ENCODE measurements at regions not wholly inside any gene's neighbourhood (a gene's known extent, or its start where the extent isn't known, plus 50 kb on each side); places are given as distances from the start of the nearest gene placed in this dataset.

- no peak overlapping the region for H3K18ac ChIP-seq (ENCODE audit: extremely low read depth, low read length)
- no peak overlapping the region for H3K9ac ChIP-seq (replicated peaks in 1 of 4; ENCODE audit: extremely low read depth in 1 of 4, low read depth in 3 of 4, low read length in 3 of 4)
- H3K27ac ChIP-seq (ENCODE audit: low read depth, low read length), result no peak overlapping the region
- ChIA-PET CTCF (ENCODE audit: partially characterized antibody) (no interaction called here), POLR2A (ENCODE audit: partially characterized antibody) (no interaction called here)
- H2BK20ac ChIP-seq (ENCODE audit: low read length), result no peak overlapping the region
- WGBS, 2 experiments (ENCODE audit: extremely low coverage in 1 of 2, insufficient coverage in 1 of 2, insufficient read length in 1 of 2, insufficient replicate concordance in 2 of 2, low coverage in 1 of 2, low lambda C conversion rate in 2 of 2, missing lambda C conversion rate in 1 of 2), result 91% methylated on average over 4 of the region's 4 CpGs; no CpG with 5 or more reads in 1 of the 2 experiments
- H4K8ac ChIP-seq (ENCODE audit: extremely low read depth, insufficient read depth, low read length), result no peak overlapping the region
- H2BK5ac ChIP-seq (ENCODE audit: low read depth, low read length), result no peak overlapping the region
- DNase-seq (ENCODE audit: low read depth in 1 of 2, low spot score in 2 of 2) (no peak), FAIRE-seq (no peak)
- no peaks in the 10 kb centered on the region for H3K79me2 ChIP-seq (ENCODE audit: control insufficient read depth in 1 of 2, insufficient read depth in 2 of 2, low read length in 2 of 2)
- H2BK12ac ChIP-seq (ENCODE audit: low read depth, low read length), result no peak overlapping the region
- H3K23ac ChIP-seq (ENCODE audit: insufficient read length), result no peak overlapping the region
- H4K91ac ChIP-seq (replicated peaks; ENCODE audit: insufficient read length, low read length), result no peak overlapping the region
- H3K4me2 ChIP-seq (ENCODE audit: insufficient read depth in 1 of 2, low read depth in 2 of 2, low read length in 2 of 2), result no peak overlapping the region
- H3K27me3 ChIP-seq (replicated peaks in 1 of 4; ENCODE audit: control insufficient read depth in 3 of 4, extremely low read depth in 1 of 4, insufficient read depth in 3 of 4, low read length in 3 of 4), result no peaks in the 10 kb centered on the region
- no peak overlapping the region for H4K5ac ChIP-seq (ENCODE audit: insufficient read length, low read depth, low read length)
- H3K4me3 ChIP-seq (ENCODE audit: extremely low read depth in 1 of 4, insufficient read depth in 2 of 4, low read depth in 3 of 4, low read length in 4 of 4), result no peak overlapping the region
- no peaks in the 10 kb centered on the region for H4K20me1 ChIP-seq (replicated peaks in 1 of 2; ENCODE audit: control insufficient read depth in 1 of 2, insufficient read depth in 2 of 2, low read length in 2 of 2)
- H3K4ac ChIP-seq (replicated peaks; ENCODE audit: insufficient read length, low read depth, low read length), result no peak overlapping the region
- no peak overlapping the region for H2BK15ac ChIP-seq (ENCODE audit: low read length)
- no peaks in the 10 kb centered on the region for H3K23me2 ChIP-seq (ENCODE audit: low read depth, low read length)
- no peaks in the 10 kb centered on the region for H3K79me1 ChIP-seq (ENCODE audit: low read depth, low read length)
- H2BK120ac ChIP-seq (replicated peaks; ENCODE audit: low read depth, low read length), result no peak overlapping the region
- no peak overlapping the region for H2AK5ac ChIP-seq (ENCODE audit: low read depth, low read length)
- H3K36me3 ChIP-seq (ENCODE audit: control insufficient read depth in 2 of 4, insufficient read depth in 4 of 4, low read length in 3 of 4), result no peaks in the 10 kb centered on the region
- peaks cover 0 to 4% (median 3%) of the 10 kb centered on the region in 4 experiments; a peak in 3 of 7 replicates for H3K4me1 ChIP-seq (replicated peaks in 1 of 4; ENCODE audit: control insufficient read depth in 3 of 4, insufficient read depth in 4 of 4, low read length in 3 of 4)
- no peak overlapping the region for H2AFZ ChIP-seq (ENCODE audit: low read length)
- H3K9me3 ChIP-seq (ENCODE audit: insufficient read depth in 2 of 2, low read depth in 1 of 2, low read length in 1 of 2), result no peaks in the 10 kb centered on the region
- no peak overlapping the region for H3K56ac ChIP-seq (replicated peaks; ENCODE audit: insufficient read length, low read depth, low read length)
- no peak overlapping the region for H3K14ac ChIP-seq (ENCODE audit: insufficient read length)
- TF ChIP-seq RNF2 (IDR thresholded peaks at IDR 0.05; ENCODE audit: borderline replicate concordance, low read depth, low read length, missing control alignments, poor library complexity, severe bottlenecking) (no peak), SRF (IDR thresholded peaks at IDR 0.05; ENCODE audit: low read depth, low read length) (no peak), BRCA1 (IDR thresholded peaks at IDR 0.05; ENCODE audit: low read depth, low read length) (no peak), TCF12 (IDR thresholded peaks at IDR 0.05; ENCODE audit: low read depth, low read length) (no peak), ZNF274 (IDR thresholded peaks at IDR 0.05; ENCODE audit: borderline replicate concordance, extremely low read depth, low read length) (no peak), ASH2L (IDR thresholded peaks at IDR 0.05; ENCODE audit: low read length) (no peak), ATF2 (IDR thresholded peaks at IDR 0.05; ENCODE audit: low read length) (no peak), MAFK (IDR thresholded peaks at IDR 0.05; ENCODE audit: low read depth, low read length) (no peak), HDAC6 (IDR thresholded peaks at IDR 0.05; ENCODE audit: low read depth, low read length) (no peak), HDAC2 (IDR thresholded peaks at IDR 0.05; ENCODE audit: borderline replicate concordance in 1 of 2, low read depth in 2 of 2, low read length in 2 of 2) (no peak), GTF2F1 (IDR thresholded peaks at IDR 0.05; ENCODE audit: borderline replicate concordance, low read depth, low read length) (no peak), KDM4A (IDR thresholded peaks at IDR 0.05; ENCODE audit: low read depth, low read length, severe bottlenecking) (no peak)
Measured at GRCh38 chr2:221981912-221982470, 316.8 kb downstream of the PAX3 start.

Measured in H1 (cell line).